DOHH2 (cell line): ENCODE measurements at regions not wholly inside any gene's neighbourhood (a gene's known extent, or its start where the extent isn't known, plus 50 kb on each side); places are given as distances from the start of the nearest gene placed in this dataset.

Experiments
- H3F3A ChIP-seq: fragments of 200-600 bp; sonication (generic), shearing (Covaris generic); 2 replicates; pipeline ENCODE4 v1.6.0; 2016; ENCODE audit warnings: antibody characterized with exemption, mild to moderate bottlenecking; ENCODE audit not compliant: control insufficient read depth, insufficient read depth
- H3K27ac ChIP-seq: fragments of 200-600 bp; sonication (generic); 2 replicates; pipeline ENCODE4 v1.5.1; 2014; ENCODE audit warnings: low read depth, mild to moderate bottlenecking, low read length, moderate library complexity
- H3K27me3 ChIP-seq: fragments of 200-600 bp; sonication (generic); 2 replicates; pipeline ENCODE4 v1.6.1; 2014; ENCODE audit warnings: mild to moderate bottlenecking, low read length, mixed read lengths; ENCODE audit not compliant: control insufficient read depth
- H3K36me3 ChIP-seq: fragments of 200-600 bp; sonication (generic); 2 replicates; pipeline ENCODE4 v1.6.1; 2014; ENCODE audit warnings: mild to moderate bottlenecking, low read length, moderate library complexity, mixed read lengths; ENCODE audit not compliant: control insufficient read depth
- H3K4me1 ChIP-seq: fragments of 200-600 bp; sonication (generic); 2 replicates; pipeline ENCODE4 v1.6.1; 2014; ENCODE audit warnings: mild to moderate bottlenecking, low read length, mixed read lengths; ENCODE audit not compliant: control insufficient read depth
- H3K4me2 ChIP-seq: fragments of 200-600 bp; sonication (generic); 2 replicates; pipeline ENCODE4 v1.6.0; 2014; ENCODE audit warnings: mild to moderate bottlenecking, low read length, moderate library complexity
- H3K4me3 ChIP-seq: fragments of 200-600 bp; sonication (generic); 2 replicates; pipeline ENCODE4 v1.5.1; 2014; ENCODE audit warnings: mild to moderate bottlenecking, low read length, mixed read lengths
- H3K79me2 ChIP-seq: fragments of 200-600 bp; sonication (generic); 2 replicates; pipeline ENCODE4 v1.6.1; 2014; ENCODE audit warnings: mild to moderate bottlenecking, low read length, mixed read lengths; ENCODE audit not compliant: control insufficient read depth
- H3K9me2 ChIP-seq: fragments of 200-600 bp; sonication (generic); replicated peaks from 2 replicates; pipeline ENCODE4 v1.6.1; 2014; ENCODE audit warnings: mild to moderate bottlenecking, low read length, mixed read lengths; ENCODE audit not compliant: control insufficient read depth
- H3K9me3 ChIP-seq: fragments of 200-600 bp; sonication (generic); 2 replicates; pipeline ENCODE4 v1.6.1; 2014; ENCODE audit warnings: antibody characterized with exemption, low read length, mixed read lengths; ENCODE audit not compliant: control insufficient read depth, insufficient read depth
- H4K20me1 ChIP-seq: fragments of 200-600 bp; sonication (generic); 2 replicates; pipeline ENCODE4 v1.6.0; 2014; ENCODE audit warnings: low read depth, mild to moderate bottlenecking, antibody characterized with exemption, low read length, moderate library complexity; ENCODE audit not compliant: control insufficient read depth, insufficient read depth
- EZH2phosphoT487 ChIP-seq: fragments of 200-600 bp; sonication (generic); IDR thresholded peaks from 2 replicates; pipeline ENCODE4 v1.6.1; 2017; ENCODE audit warnings: borderline replicate concordance, mild to moderate bottlenecking, antibody characterized with exemption, low read length, moderate library complexity, mixed read lengths
- TF ChIP-seq, protein P1 (sequence below): fragments of 200-600 bp; sonication (generic); IDR thresholded peaks from one replicate; pipeline ENCODE4 v1.5.1; 2014; ENCODE audit warnings: antibody characterized with exemption, mild to moderate bottlenecking, low read depth, low read length; ENCODE audit not compliant: poor library complexity, severe bottlenecking

GRCh38 chr5:152083231-152083630, 158.6 kb upstream of the GLRA1 start:
- H3K27me3 ChIP-seq = no peaks in the 10 kb centered on the region

DNA sequence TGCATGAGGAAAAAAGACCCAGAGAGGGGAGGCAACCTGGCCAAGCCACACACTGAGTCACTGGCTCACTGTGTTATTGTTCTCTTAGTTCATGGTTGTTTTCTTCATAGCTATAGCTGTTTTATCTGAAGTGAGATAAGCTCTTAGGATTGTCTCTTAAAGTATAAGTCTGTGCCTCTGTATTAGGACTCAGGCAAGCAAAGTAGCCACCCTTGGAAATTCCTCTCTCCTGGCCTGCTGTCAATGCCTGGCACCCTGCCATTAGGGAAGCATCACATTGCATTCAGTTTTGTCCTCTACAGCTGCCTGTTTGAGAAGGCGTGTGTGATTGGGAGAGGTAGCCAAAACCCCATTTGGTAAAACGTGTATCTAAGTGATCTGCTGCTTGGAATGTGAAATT, 147.4 kb upstream of the GLRA1 start:
- TF ChIP-seq, protein P1, sequence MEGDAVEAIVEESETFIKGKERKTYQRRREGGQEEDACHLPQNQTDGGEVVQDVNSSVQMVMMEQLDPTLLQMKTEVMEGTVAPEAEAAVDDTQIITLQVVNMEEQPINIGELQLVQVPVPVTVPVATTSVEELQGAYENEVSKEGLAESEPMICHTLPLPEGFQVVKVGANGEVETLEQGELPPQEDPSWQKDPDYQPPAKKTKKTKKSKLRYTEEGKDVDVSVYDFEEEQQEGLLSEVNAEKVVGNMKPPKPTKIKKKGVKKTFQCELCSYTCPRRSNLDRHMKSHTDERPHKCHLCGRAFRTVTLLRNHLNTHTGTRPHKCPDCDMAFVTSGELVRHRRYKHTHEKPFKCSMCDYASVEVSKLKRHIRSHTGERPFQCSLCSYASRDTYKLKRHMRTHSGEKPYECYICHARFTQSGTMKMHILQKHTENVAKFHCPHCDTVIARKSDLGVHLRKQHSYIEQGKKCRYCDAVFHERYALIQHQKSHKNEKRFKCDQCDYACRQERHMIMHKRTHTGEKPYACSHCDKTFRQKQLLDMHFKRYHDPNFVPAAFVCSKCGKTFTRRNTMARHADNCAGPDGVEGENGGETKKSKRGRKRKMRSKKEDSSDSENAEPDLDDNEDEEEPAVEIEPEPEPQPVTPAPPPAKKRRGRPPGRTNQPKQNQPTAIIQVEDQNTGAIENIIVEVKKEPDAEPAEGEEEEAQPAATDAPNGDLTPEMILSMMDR = no peak
- no peak for TF ChIP-seq EZH2phosphoT487
- H3K27me3 ChIP-seq = 0 out of 2 replicates have a peak, but pooled peaks cover 5% of the 10 kb centered on the region
- no peaks in the 10 kb centered on the region for H3K4me1 ChIP-seq
- no peaks in the 10 kb centered on the region for H3K79me2 ChIP-seq
- H3K27ac ChIP-seq = no peak overlapping the region
- no peaks in the 10 kb centered on the region for H3K9me3 ChIP-seq
- no peaks in the 10 kb centered on the region for H3K36me3 ChIP-seq
- no peak overlapping the region for H3K4me2 ChIP-seq
- H4K20me1 ChIP-seq = no peaks in the 10 kb centered on the region
- H3K9me2 ChIP-seq = no peaks in the 10 kb centered on the region
- no peak overlapping the region for H3K4me3 ChIP-seq
- no peaks in the 10 kb centered on the region for H3F3A ChIP-seq

More at GRCh38 chr5:152083231-152083630, 158.6 kb upstream of the GLRA1 start:
- Histone ChIP-seq H3K79me2 (no peaks in the 10 kb centered on the region), H3K9me3 (no peaks in the 10 kb centered on the region), H4K20me1 (no peaks in the 10 kb centered on the region), H3K27ac (no peak overlapping the region), H3K4me3 (no peak overlapping the region), H3K4me2 (no peak overlapping the region), H3K9me2 (no peaks in the 10 kb centered on the region), H3K36me3 (no peaks in the 10 kb centered on the region), H3F3A (no peaks in the 10 kb centered on the region), H3K4me1 (no peaks in the 10 kb centered on the region)
- TF ChIP-seq, protein P1 = no peak
- no peak for TF ChIP-seq EZH2phosphoT487

DNA sequence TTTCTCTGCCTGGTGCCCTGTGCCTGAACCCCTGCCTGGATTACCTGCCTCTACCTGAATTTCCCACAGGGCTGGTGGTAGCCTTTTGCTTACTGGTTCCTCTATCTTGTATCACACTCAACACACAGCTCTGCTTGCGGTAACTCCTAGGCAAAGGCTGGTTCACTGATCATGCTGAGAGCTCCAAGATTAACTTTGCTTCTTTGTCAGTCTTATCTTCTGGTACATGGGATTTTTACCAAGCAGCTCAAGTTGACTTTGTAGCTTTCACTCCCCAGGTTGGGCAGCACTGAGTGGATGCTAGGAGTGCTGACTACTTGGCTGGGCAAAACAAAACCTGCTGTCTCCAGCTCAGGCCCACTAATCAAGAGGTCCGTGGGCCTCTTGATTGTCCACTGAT, 145.9 kb upstream of the GLRA1 start:
- Histone ChIP-seq H3K4me2 (no peak overlapping the region), H3K9me3 (no peaks in the 10 kb centered on the region), H3K36me3 (no peaks in the 10 kb centered on the region), H3K9me2 (no peaks in the 10 kb centered on the region), H4K20me1 (no peaks in the 10 kb centered on the region), H3F3A (no peaks in the 10 kb centered on the region), H3K4me3 (no peak overlapping the region), H3K4me1 (no peaks in the 10 kb centered on the region), H3K27ac (no peak overlapping the region), H3K27me3 (0 out of 2 replicates have a peak, but pooled peaks cover 5% of the 10 kb centered on the region), H3K79me2 (no peaks in the 10 kb centered on the region)
- no peak for TF ChIP-seq EZH2phosphoT487
- TF ChIP-seq, protein P1 = no peak

DNA sequence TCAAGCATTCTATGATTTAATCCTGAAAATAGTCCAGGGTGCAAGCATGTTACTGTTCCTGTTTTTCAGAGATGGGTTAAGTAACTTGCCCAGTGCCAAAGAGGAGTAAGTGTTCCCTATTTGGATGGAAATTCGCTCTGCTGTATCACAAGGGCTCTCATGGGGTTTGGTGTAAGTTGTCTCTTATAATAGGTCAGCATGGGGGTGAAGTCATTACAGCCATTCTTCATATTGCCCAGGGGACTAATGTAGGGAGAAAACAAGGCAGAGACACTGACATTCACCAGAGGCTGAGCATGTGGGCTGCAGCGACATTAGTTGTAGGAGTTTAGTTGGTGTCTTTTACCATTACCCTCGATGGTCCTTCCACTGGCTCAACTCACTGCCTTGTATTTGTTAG, 142.1 kb upstream of the GLRA1 start:
- Histone ChIP-seq H4K20me1 (no peaks in the 10 kb centered on the region), H3K4me3 (no peak overlapping the region), H3K4me1 (no peaks in the 10 kb centered on the region), H3K9me2 (no peaks in the 10 kb centered on the region), H3K79me2 (no peaks in the 10 kb centered on the region), H3K9me3 (no peaks in the 10 kb centered on the region), H3F3A (no peaks in the 10 kb centered on the region), H3K4me2 (no peak overlapping the region), H3K27me3 (no peaks in the 10 kb centered on the region), H3K36me3 (no peaks in the 10 kb centered on the region), H3K27ac (no peak overlapping the region)
- TF ChIP-seq EZH2phosphoT487 = no peak
- TF ChIP-seq, protein P1 = no peak
